GM19452 (cell line): ENCODE measurements at regions not wholly inside any gene's neighbourhood (a gene's known extent, or its start where the extent isn't known, plus 50 kb on each side); places are given as distances from the start of the nearest gene placed in this dataset.
A peak's percentile ranks its signal among the peaks of the same experiment; 100 is the strongest.

Experiments used
- ATAC-seq: cut with Tn5 transposase; IDR thresholded peaks from one replicate; pipeline ENCODE4 v1.9.1; 2021; ENCODE audit not compliant: unreplicated experiment

- ATAC-seq: no peak
Observed at GRCh38 chr1:234748066-234748465, 138.1 kb upstream of the IRF2BP2 start.

GRCh38 chr1:234746798-234747196, 136.8 kb upstream of the IRF2BP2 start:
- no peak for ATAC-seq

GRCh38 chr1:234745844-234746797, 136.1 kb upstream of the IRF2BP2 start:
- ATAC-seq: no peak

- ATAC-seq: no peak
Observed at GRCh38 chr1:234745276-234745675, 135.3 kb upstream of the IRF2BP2 start.

- ATAC-seq: no peak
Observed at GRCh38 chr1:234743791-234744611, 134.0 kb upstream of the IRF2BP2 start.

- no peak for ATAC-seq
Observed at GRCh38 chr1:234742622-234743021, 132.6 kb upstream of the IRF2BP2 start.

GRCh38 chr1:234737967-234738314, 128.0 kb upstream of the IRF2BP2 start:
- ATAC-seq: no peak

- no peak for ATAC-seq
Observed at GRCh38 chr1:234735916-234736315, 125.9 kb upstream of the IRF2BP2 start.

- ATAC-seq: no peak
Observed at GRCh38 chr1:234735476-234735875, 125.5 kb upstream of the IRF2BP2 start.

- no peak for ATAC-seq
Observed at GRCh38 chr1:234734869-234735268, 124.9 kb upstream of the IRF2BP2 start.

GRCh38 chr1:234734412-234734835, 124.4 kb upstream of the IRF2BP2 start:
- ATAC-seq: no peak

GRCh38 chr1:234733427-234733826, 123.4 kb upstream of the IRF2BP2 start:
- no peak for ATAC-seq

- ATAC-seq: no peak
Observed at GRCh38 chr1:234732671-234733390, 122.9 kb upstream of the IRF2BP2 start.

GRCh38 chr1:234732260-234732659, 122.3 kb upstream of the IRF2BP2 start:
- ATAC-seq: no peak

- peak; percentile 17 for ATAC-seq
Observed at GRCh38 chr1:234731569-234732085, 121.6 kb upstream of the IRF2BP2 start.

GRCh38 chr1:234730770-234731568, 121.0 kb upstream of the IRF2BP2 start:
- peak; percentile 60 for ATAC-seq

- no peak for ATAC-seq
Observed at GRCh38 chr1:234730475-234730769, 120.4 kb upstream of the IRF2BP2 start.

- ATAC-seq: no peak
Observed at GRCh38 chr1:234729561-234730474, 119.8 kb upstream of the IRF2BP2 start.

- ATAC-seq: no peak
Observed at GRCh38 chr1:234728740-234729139, 118.8 kb upstream of the IRF2BP2 start.
